GM18511 (cell line): ENCODE measurements at regions not wholly inside any gene's neighbourhood (a gene's known extent, or its start where the extent isn't known, plus 50 kb on each side); places are given as distances from the start of the nearest gene placed in this dataset.

Experiments
- ATAC-seq: cut with Tn5 transposase; IDR thresholded peaks from one replicate; pipeline ENCODE4 v1.9.1; 2021; ENCODE audit warnings: mild to moderate bottlenecking, moderate library complexity; ENCODE audit not compliant: unreplicated experiment

DNA sequence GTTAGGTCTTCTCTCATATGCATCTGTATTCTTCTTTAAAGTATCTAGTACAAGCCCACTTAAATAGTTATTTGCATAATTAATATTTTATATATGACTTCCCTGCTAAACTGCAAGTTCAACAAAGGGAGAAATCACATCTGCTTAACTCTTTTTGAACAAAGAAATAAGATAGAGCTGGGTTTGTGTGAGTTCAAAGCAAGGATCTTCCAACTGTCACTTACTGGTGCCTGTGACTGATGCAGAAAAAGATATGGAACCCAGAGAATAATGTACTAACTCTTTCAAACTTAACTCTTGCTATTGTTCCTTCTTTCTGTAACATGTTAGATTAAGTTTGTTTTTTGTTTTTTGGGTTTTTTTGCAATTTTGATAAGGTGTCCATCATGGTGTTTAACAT, 71.3 kb upstream of the SP4 start:
- ATAC-seq, result no peak

GRCh38 chr7:21357151-21358097, 70.5 kb upstream of the SP4 start:
- no peak for ATAC-seq

GRCh38 chr7:21358648-21359047, 69.2 kb upstream of the SP4 start:
- ATAC-seq, result no peak

DNA sequence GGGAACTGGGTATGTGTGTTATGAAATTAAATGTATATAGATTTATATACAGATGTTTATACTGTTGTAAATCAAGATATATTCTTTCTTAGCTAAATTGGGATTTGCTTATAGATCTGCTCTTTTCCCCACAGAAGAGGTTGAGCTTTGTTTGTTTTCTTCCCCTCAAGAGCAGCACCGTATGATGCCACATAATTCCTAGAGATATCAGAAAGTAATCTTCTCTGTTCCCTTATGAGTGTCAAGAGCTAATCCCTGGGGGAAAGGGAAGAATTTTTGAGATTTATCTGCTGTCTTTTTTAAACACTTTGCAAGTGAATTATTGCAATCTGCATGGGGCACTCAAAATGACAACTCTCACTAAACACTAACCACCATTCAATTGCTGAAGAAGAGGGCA, 68.7 kb upstream of the SP4 start:
- ATAC-seq, result no peak

DNA sequence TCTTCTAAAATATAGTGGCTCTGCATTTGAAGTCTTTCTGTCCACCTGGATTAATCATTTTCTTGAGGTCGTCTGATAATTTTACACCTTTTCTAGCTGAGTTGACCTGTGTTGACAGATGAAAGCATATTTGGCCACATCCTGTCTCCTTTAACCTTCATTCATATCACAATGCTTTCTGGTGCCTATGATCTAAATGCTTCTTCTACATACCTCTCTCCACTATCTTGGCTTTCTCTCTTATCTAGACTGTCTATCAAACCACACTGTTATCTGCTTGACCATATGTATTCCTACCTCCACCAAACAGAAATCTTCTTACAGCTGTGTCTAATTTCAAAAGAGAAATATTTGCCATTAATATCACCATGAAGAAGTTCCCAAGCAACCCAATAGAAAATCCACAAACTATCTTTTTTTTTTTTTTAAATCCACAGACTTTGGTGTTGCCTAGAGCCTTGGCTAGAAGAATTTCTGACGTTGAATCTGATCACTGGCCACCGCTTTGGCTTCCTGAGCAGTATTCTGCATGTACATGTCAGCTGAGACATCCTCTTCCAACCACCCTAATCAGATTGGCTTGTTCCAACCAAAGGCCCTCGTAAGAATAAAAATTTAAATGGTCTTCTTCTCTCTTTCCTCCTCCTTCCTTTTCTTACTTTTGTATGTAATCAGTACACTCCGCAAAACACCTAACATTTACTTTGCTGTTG, 66.3 kb upstream of the SP4 start:
- no peak for ATAC-seq

GRCh38 chr7:21364801-21365271, 63.0 kb upstream of the SP4 start:
- peak; percentile 75 for ATAC-seq

GRCh38 chr7:21365866-21366624, 61.8 kb upstream of the SP4 start:
- no peak for ATAC-seq

- ATAC-seq, result no peak
These were observed 60.8 kb upstream of the SP4 start for GRCh38 chr7:21367081-21367480.

- no peak for ATAC-seq
These were observed 60.3 kb upstream of the SP4 start for GRCh38 chr7:21367537-21367936.

GRCh38 chr7:21368317-21368716, 59.6 kb upstream of the SP4 start:
- ATAC-seq, result no peak

DNA sequence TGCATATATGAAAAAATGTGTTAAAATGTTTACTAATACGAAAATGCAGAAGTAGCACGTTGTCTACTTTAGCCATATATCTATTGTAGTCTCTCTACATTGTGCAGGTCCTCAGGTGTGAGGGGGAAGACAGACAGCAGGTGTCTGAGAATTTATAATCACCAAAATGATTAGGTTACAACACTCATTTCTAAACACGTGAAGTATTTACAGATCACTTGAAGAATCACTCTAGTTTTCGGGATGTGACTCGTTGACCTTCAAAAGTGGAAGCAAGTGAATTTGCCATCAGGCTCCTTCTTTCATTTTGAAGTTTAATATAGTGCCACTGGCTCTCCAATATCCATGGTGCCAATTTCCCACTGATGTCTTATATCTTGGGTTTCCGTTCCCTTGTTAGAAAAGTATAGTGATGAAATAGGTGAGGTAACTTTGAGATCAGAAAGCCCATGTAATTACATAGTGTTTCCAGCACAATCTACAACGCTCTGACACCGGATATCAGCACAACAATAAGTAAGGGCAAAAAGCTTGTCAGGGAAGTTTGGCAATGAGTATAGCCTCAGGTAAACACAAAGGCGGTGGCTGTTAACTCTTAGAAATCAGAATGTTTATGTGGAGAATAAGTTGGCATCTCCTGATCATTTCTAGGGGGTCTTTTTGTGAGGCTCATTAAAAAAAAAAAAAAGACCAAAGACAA, 57.5 kb upstream of the SP4 start:
- ATAC-seq, result no peak

DNA sequence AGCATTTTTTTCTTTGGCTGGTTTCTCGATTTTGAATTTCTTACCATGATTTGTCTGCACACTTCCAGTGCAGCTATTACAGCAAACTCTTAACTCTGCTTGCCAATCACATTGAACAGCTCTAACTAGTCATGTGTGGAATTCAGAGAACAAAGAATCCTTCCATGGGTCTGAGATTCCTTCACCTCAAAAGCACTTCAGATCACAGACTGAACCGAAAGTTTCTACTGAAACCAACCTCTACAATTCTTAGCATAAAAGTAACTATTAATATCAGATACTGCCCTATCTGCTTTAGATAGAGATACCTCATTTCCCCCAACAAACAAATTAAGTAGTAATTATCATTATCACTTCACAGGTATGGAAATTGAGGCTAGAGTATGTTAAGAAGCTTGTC, 56.5 kb upstream of the SP4 start:
- peak; percentile 66 for ATAC-seq

GRCh38 chr7:21373031-21373430, 54.9 kb upstream of the SP4 start:
- no peak for ATAC-seq

DNA sequence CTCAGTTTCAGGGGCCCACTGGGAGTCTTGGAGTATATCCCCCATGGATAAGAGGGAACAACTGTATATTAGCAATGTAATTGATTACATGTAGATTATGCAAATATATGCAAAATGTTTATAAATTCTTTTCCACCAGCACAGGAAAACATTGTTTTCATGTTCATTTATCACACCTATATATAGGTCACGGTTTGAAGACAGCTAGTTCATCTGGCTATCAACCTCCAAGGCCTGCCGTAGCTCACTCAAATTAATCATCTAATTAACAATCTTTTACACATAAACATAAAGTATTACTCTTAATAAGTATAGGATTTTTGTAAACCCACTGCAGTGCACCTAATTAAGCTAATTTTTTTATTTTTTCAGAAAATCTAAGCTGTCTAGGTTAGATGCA, 53.7 kb upstream of the SP4 start:
- ATAC-seq, result no peak

DNA sequence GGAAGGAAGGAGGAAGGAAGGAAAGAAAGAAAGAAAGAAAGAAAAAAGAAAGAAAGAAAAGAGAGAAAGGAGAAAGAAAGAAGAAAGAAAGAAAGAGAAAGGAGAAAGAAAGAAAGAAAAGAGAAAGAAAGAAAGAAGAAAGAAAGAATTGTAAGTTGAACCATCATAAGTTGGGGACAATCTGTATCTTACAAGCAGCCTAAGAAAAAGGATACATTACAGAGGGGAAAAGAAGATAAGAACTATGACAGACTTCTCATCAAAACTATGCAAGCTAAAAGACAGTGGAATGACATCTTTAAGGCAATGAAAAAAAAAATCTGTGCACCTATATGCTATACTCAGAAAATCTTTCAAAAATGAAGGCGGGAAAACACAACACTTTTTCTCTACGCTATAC, 50.3 kb upstream of the SP4 start:
- no peak for ATAC-seq
